ENCODE measurements at regions not wholly inside any gene's neighbourhood (a gene's known extent, or its start where the extent isn't known, plus 50 kb on each side); places are given as distances from the start of the nearest gene placed in this dataset.

- DNase-seq = no peak
Observed at GRCh38 chr10:8233832-8234259, 179.4 kb downstream of the GATA3 start.

- no peak for DNase-seq
Observed at GRCh38 chr10:8235253-8236027, 181.0 kb downstream of the GATA3 start.

DNA sequence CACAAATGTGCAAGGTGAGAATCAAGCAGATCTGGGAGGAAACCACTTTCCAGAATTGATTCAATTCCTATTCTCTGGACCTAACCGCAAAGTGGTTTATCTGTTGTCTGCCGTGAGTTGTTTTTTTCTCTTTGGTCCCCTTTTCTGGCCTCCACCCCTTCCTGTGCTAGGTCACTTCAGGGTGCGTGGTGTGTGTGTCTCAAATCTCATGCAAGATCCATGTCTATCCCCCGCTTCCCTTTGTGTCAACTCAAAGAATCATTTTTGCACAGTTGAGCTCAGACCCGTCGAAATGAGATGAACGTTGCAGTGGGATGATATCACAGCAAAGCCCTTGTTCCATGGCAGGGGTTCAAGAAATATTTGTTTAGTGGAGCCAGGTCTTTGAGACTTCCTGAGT lies 184.5 kb downstream of the GATA3 start:
- no peak for DNase-seq

DNA sequence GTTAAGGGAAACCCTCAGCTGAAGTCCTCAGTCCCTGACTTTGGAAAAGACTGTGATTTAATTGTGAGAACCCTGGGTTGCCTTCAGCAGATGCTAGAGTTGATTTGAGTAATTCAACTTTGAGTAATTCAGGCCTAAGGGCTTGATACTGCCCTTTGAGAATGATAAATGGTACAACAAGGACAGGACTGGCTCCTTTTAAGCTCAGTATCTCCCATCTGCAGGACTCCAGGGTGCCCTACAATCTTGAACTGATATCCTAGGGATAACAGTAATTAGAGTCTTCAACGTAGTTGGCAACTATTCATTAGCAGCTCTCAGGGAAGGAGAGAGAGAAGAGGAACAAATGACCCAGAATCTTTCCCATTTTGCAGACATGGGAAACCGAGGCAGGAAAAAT lies 186.4 kb downstream of the GATA3 start:
- DNase-seq = no peak

- no peak for DNase-seq
Observed at GRCh38 chr10:8242295-8242872, 187.9 kb downstream of the GATA3 start.

DNA sequence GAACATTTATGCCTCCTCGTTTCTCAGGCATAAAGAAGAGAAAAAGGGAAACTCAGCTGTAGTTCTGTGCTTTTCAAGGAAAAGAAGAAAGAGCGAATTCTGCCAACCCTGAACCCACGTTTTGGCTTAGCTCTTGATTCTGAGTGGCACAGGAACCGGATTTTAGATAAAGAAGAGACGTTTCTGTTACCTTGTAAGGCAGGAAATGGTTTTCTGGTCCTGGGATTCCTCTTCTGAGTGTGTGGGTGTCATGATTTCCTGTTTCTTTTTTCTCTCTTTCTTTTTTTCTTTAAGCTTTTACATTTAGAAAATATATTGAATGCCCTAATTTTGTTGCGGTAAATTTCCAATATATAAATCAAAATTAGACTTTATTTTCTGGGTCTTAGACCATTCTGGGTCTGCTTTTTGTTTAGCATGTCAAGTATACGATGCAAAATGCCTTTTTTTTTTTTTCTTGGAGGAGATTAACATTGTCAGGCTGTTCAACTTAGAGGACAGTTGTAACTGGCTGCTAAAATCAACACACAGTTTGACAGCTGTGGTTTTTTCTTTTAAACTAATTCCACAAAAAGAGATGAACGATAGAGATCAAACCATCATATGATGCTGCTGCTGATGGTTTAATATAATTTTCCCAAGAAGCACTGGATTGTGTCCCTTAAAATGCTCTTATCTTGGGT lies 190.8 kb downstream of the GATA3 start:
- no peak for DNase-seq

DNA sequence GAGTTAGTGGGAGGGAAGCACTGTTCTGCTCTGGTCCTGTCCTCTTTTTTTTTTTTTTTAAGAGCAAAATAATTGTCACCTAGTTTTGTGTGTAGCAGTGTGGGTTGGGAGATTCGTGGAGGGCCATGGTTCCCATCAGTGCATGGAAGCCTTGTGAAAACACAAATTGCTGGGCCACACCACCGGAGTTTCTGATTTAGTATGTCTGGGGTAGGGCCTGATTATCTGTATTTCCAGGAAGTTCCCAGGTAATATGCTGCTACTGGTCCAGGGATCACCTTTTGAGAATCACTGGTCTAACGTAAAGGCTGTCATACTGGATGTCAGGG lies 191.3 kb downstream of the GATA3 start:
- no peak for DNase-seq

DNA sequence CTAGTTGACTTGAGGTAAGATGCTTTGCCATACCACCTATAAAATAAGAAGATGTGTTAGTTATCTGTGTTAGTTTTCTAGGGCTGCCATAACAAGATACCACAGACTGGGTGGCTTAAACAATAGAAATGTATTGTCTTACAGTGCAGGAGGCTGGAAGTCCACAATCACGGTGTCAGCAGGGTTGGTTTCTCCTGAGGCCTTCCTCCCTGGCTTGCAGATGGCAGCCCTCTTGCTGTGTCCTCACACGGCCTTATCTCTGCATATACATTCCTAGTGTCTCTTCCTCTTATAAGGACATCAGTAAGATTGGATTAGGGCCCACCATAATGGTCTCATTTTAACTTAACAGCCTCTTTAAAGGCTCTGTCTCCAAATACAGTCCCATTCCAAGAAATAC lies 192.1 kb downstream of the GATA3 start:
- no peak for DNase-seq

- DNase-seq = no peak
Observed at GRCh38 chr10:8247191-8247590, 192.7 kb downstream of the GATA3 start.

- no peak for DNase-seq
Observed at GRCh38 chr10:8248868-8249267, 194.4 kb downstream of the GATA3 start.

- no peak for DNase-seq
Observed at GRCh38 chr10:8254350-8254749, 199.9 kb downstream of the GATA3 start.

GRCh38 chr10:8255301-8255700 lies 200.8 kb downstream of the GATA3 start:
- DNase-seq = no peak

DNA sequence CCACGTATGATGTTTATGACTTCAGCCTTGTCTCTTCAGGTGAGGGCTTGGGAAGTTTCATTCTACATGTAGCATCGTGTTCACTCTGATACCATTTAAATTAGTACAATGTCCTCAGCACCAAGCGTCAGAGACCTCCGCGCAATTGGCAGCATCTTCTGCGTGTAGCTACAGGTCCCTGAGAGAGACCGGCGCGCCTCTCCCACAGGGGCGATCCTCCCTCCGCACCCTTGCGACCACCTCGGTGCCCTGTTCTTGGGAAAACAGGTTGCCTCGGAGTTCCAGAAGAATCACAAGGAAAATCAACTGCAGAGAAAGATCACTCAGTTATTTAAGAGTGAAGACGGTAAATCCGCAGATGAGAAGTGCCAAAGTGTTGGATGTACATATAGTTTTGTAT lies 206.2 kb downstream of the GATA3 start:
- DNase-seq = no peak

- DNase-seq = no peak
Observed at GRCh38 chr10:8262317-8262716, 207.8 kb downstream of the GATA3 start.

DNA sequence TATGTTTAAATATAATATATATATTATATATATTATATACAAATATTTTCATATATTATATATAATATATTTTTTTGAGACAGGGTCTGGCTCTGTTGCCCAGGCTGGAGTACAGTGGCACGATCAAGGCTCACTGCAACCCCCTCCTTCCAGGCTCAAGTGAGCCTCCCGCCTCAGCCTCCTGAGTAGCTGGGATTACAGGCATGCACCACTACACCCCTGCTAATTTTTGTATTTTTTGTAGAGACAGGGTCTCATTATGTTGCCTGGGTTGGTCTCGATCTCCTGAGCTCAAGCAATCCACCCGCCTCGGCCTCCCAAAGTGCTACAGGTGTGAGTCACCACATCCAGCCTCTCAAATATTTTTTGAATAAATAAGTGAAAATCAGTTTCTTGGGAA lies 215.5 kb downstream of the GATA3 start:
- no peak for DNase-seq

GRCh38 chr10:8272794-8273425 lies 218.4 kb downstream of the GATA3 start:
- no peak for DNase-seq

DNA sequence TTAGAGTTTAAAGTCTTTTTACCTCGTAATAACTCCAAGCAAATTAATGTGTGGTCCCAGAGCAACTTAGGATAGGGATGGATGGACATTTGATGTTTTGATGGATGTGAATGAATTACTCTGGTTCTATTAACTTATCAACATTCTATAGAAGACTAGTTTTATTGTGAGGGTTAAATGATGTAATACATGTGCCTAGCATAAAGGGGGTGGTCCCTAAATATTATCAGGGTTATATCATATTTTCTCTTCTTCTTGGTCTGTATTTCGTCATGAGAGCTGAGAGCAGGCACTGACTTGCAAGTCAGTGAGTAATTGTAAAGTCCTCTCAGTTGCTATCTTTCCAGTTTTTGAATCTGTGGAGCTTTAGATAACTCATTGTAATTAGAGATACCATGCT lies 219.3 kb downstream of the GATA3 start:
- DNase-seq = no peak

GRCh38 chr10:8275911-8276310 lies 221.4 kb downstream of the GATA3 start:
- no peak for DNase-seq

DNA sequence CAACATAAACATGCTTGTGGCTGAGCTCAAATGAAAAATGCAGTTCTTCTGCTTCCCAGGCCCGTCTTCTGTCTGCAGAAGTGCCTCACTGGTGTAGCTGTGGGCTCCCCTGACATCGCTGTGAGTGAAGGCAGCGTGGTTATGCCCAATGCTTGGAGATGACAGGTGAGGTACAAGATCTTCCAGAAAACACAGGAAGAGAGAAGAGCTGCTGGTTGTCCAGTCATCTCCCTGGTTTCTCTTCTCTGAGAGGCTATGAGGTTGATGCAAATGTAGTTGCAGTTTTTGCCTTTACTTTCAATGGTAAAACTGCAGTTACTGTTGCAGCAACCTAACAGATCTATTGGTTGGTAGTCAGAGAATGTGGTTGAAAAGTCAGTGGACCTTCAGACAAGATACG lies 223.6 kb downstream of the GATA3 start:
- no peak for DNase-seq

DNA sequence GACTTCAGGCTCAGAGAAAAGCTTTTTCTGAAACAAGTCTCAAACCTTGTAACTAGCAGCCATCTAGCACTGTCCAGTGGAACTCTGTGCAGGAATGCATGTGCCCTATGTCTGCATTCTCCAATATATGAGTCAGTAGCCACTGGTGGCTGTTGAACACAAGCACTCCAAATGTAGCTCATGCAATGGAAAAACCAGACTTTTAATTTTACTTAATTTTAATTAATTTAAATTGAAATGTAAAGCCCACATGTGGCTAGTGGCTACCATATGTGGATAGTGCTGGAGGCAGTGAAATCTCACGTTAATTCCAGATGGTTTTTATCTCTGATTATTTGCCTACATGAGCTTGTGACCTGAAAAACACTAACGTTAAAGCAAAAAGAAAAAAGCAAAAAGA lies 225.1 kb downstream of the GATA3 start:
- DNase-seq = no peak

- DNase-seq = no peak
Observed at GRCh38 chr10:8280946-8281345, 226.5 kb downstream of the GATA3 start.

DNA sequence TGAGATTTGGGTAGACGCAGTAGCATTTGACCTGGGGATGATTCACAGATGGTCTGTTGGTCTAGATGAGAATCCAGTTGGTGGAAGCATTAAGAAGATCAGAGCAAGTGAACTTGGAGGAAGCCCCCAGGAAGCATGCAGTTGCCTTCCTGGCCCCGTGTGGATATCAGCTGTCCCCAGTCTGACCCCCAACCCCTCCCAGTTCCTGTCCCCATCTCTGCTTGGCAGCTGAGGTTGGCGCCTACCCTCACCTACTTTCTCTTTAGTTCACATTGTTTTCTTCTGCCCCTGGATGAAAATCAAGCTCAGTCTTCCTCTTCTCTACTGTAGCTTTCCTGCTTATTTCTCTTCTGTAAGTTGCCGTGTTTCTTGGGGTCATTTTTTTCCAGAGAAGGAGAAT lies 227.9 kb downstream of the GATA3 start:
- DNase-seq = no peak

DNA sequence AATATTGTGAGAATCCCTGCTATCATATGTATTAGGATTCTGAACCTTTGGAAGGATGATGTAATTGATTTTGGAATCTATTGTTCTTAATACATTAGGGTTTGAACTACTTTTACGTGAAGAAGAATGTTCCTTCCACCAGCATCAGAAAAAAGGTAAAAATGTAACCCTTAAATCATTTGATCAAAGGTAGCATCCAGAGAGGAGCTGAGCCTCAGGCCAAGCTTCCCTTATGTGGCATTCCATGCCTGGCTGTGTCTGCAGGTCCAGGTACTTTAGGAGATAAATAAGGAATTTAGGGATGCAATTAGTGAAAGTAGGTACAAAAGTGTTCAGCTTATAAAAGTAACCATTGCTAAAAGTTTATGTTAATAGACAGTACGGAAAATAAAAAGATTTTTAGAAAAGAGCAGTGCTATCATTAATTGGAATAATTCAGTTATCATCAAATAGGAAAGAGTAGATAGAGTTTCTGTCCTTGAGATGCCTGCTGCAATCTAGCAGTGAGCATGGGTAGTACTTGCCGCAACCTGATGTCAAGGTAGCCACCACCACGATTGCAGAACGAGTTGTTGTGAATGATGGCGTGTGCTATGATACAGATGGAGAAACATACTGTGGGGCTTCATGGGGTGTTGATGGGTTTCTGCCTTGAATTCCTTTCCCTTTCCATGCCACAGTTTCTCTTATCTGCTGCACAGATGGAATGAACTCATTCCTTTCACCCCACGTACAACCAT lies 228.8 kb downstream of the GATA3 start:
- no peak for DNase-seq

Measured in activated gamma-delta T cell (primary cell).